AG04450 (cell line): ENCODE measurements at regions not wholly inside any gene's neighbourhood (a gene's known extent, or its start where the extent isn't known, plus 50 kb on each side); places are given as distances from the start of the nearest gene placed in this dataset.

Experiments used
- CTCF ChIA-PET: fragments of 300-600, 350-600 bp; formaldehyde crosslinking; extraction: SDS; loops from one replicate; lab custom pipeline; 2022; ENCODE audit warnings: antibody characterized with exemption, inconsistent platforms; lab: Charles Lee
- POLR2A ChIA-PET: fragments of 350-600 bp; formaldehyde crosslinking; extraction: SDS; loops from one replicate; lab custom pipeline; 2021; ENCODE audit warnings: antibody characterized with exemption, inconsistent platforms; lab: Yijun Ruan, JAX
- DNase-seq: peaks from one replicate; pipeline ENCODE4 v3.0.0-alpha.2; 2011; ENCODE audit warnings: low read depth, low spot score
- H3K27ac ChIP-seq: one replicate; pipeline ENCODE4 v1.5.1; 2012; ENCODE audit warnings: low read depth, low read length, control low read depth
- H3K27me3 ChIP-seq: one replicate; pipeline ENCODE4 v1.6.0; 2012; ENCODE audit warnings: low read length; ENCODE audit not compliant: control insufficient read depth, insufficient read depth
- H3K4me3 ChIP-seq: 2 replicates; pipeline ENCODE4 v1.5.1; 2011; ENCODE audit warnings: mild to moderate bottlenecking, low read depth, low read length, control low read depth
- H3K9me3 ChIP-seq: 2 replicates; pipeline ENCODE4 v1.5.1; 2012; ENCODE audit warnings: low read length; ENCODE audit not compliant: control insufficient read depth, insufficient read depth
- TF ChIP-seq, protein P1 (sequence below): IDR thresholded peaks from 2 replicates; pipeline ENCODE4 v1.5.1; 2011; ENCODE audit warnings: low read depth, low read length, control low read depth, inconsistent platforms

DNA sequence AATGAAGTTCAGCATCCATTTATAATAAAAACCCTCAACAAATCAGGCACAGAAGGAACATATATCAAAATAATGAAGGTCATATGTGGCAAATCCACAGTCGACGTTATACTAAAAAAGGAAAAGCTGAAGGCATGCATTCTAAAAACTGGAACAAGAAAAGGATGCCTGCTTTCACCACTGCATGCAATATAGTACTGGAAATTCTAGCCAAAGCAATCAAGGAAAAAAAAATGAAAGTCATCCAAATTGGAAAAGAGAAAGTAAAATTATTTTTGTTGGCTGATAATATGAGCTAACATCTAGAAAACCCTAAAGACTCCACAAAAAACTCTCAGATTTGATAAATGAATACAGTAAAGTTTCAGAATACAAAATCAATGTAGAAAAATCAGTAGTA is 1123.2 kb downstream of the TBL1XR1 start:
- H3K27me3 ChIP-seq: no peaks in the 10 kb centered on the region
- POLR2A ChIA-PET: no interaction called here

DNA sequence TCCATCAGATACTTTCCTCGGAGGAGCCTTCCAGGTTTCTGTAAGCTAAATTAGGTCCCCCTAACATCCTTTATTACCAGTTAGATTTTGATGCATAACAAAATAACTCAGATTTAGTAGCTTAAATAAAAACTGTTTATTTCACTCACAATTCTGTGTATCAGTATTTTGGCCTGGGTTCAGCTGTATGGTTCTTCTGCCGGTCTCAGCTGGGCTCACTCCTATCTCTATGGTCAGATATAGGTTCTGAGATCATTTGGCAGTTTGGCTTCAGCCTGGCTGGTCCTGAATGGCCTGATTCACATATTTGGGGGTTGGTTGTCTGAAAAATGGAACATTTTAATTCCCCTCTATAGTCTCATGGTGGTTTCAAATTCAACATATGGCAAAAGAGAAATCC is 1125.3 kb downstream of the TBL1XR1 start:
- no peaks in the 10 kb centered on the region; the same call in 1 of the 2 replicates for H3K9me3 ChIP-seq
- no peak for DNase-seq
- POLR2A ChIA-PET: no interaction called here
- no peak overlapping the region for H3K4me3 ChIP-seq
- TF ChIP-seq, protein P1, sequence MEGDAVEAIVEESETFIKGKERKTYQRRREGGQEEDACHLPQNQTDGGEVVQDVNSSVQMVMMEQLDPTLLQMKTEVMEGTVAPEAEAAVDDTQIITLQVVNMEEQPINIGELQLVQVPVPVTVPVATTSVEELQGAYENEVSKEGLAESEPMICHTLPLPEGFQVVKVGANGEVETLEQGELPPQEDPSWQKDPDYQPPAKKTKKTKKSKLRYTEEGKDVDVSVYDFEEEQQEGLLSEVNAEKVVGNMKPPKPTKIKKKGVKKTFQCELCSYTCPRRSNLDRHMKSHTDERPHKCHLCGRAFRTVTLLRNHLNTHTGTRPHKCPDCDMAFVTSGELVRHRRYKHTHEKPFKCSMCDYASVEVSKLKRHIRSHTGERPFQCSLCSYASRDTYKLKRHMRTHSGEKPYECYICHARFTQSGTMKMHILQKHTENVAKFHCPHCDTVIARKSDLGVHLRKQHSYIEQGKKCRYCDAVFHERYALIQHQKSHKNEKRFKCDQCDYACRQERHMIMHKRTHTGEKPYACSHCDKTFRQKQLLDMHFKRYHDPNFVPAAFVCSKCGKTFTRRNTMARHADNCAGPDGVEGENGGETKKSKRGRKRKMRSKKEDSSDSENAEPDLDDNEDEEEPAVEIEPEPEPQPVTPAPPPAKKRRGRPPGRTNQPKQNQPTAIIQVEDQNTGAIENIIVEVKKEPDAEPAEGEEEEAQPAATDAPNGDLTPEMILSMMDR: no peak
- no peaks in the 10 kb centered on the region for H3K27me3 ChIP-seq
- CTCF ChIA-PET: no interaction called here
- no peak overlapping the region for H3K27ac ChIP-seq

More for the DNA sequence above, 1123.2 kb downstream of the TBL1XR1 start:
- no peak for DNase-seq
- Histone ChIP-seq H3K27ac (no peak overlapping the region), H3K4me3 (no peak overlapping the region), H3K9me3 (no peaks in the 10 kb centered on the region)
- CTCF ChIA-PET: no interaction called here
- TF ChIP-seq, protein P1: no peak

DNA sequence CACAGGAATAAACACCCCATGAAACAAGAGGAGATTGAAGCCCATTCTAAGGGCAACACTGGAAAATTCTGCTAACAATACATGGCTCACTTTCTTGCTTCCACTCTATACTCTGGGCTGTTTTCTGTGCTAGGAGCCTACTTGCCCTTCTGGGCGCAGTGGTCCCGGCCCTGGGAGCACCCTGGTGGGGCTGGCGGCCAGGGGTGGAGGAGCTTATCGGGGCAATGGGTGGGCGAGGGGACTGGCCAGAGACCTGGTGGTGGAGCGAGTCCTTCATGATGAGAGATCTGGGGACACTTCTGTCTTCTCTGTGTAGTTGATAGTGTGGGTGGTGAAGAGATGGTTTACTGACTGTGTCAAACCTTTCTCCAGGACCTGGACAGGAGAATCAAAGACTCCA is 1128.5 kb downstream of the TBL1XR1 start:
- no peak for DNase-seq
- H3K9me3 ChIP-seq: no peaks in the 10 kb centered on the region; the same call in 1 of the 2 replicates
- TF ChIP-seq, protein P1: no peak
- CTCF ChIA-PET: no interaction called here
- H3K27me3 ChIP-seq: no peaks in the 10 kb centered on the region
- no peak overlapping the region for H3K27ac ChIP-seq
- no peak overlapping the region for H3K4me3 ChIP-seq
- POLR2A ChIA-PET: no interaction called here

DNA sequence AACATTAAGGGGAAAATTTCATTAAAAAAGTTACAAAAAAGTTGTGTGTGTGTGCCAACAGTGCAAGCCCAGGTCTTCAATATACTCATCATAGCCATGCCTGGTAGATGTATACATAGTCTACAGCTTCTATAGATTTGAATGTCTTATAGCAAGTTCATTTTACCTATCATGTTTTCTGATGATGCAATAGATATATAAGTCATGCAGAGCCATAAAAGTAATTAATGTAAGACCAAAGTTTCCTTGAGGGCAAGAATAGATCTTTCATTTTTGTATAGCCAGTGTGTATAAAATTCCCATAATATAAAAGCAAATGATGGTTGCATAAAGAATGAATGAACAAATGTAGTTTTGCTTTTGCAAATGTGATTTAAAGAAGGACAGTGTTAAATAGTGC is 1138.4 kb downstream of the TBL1XR1 start:
- Histone ChIP-seq H3K27ac (no peak overlapping the region), H3K27me3 (no peaks in the 10 kb centered on the region), H3K4me3 (no peak overlapping the region), H3K9me3 (no peaks in the 10 kb centered on the region)
- DNase-seq: no peak
- ChIA-PET CTCF (interaction anchor here (0.5 kb wide), 1 partner anchor 636 kb away, joined by 3 read pairs; no protein-coding TSS in a partner anchor), POLR2A (no interaction called here)
- TF ChIP-seq, protein P1: no peak

GRCh38 chr3:176055836-176056235 is 1141.4 kb downstream of the TBL1XR1 start:
- Histone ChIP-seq H3K4me3 (no peak overlapping the region), H3K27me3 (no peaks in the 10 kb centered on the region), H3K9me3 (no peaks in the 10 kb centered on the region), H3K27ac (no peak overlapping the region)
- TF ChIP-seq, protein P1: no peak
- no peak for DNase-seq
- CTCF ChIA-PET: no interaction called here
- POLR2A ChIA-PET: no interaction called here
